GM23338 (cell line): ENCODE measurements at regions not wholly inside any gene's neighbourhood (a gene's known extent, or its start where the extent isn't known, plus 50 kb on each side); places are given as distances from the start of the nearest gene placed in this dataset.

Experiments
- ATAC-seq: fragments of 200-7000 bp; cut with Tn5 transposase; 3 replicates; pipeline ENCODE4 v1.9.1; 2020
- DNase-seq: peaks from one replicate; pipeline ENCODE4 v3.0.0-alpha.2; 2015; ENCODE audit warnings: low spot score
- H2AFZ ChIP-seq: fragments of 200-600 bp; sonication (generic); 2 replicates; pipeline ENCODE4 v1.8.0; 2016; ENCODE audit warnings: antibody characterized with exemption, mild to moderate bottlenecking, moderate library complexity
- H3F3A ChIP-seq: fragments of 200-600 bp; sonication (generic); replicated peaks from 2 replicates; pipeline ENCODE4 v1.8.0; 2017; ENCODE audit warnings: antibody characterized with exemption, mixed run types, low read depth
- H3K27ac ChIP-seq: fragments of 200-600 bp; sonication (generic); 2 replicates; pipeline ENCODE4 v1.6.1; 2016; ENCODE audit warnings: low read depth
- H3K27me3 ChIP-seq: fragments of 200-600 bp; sonication (generic); 2 replicates; pipeline ENCODE4 v1.8.0; 2016; ENCODE audit warnings: mild to moderate bottlenecking, mixed run types, moderate library complexity; ENCODE audit not compliant: insufficient read depth
- H3K36me3 ChIP-seq: fragments of 200-600 bp; sonication (generic); 2 replicates; pipeline ENCODE4 v1.8.0; 2016; ENCODE audit warnings: mild to moderate bottlenecking; ENCODE audit not compliant: insufficient read depth
- H3K4me1 ChIP-seq: fragments of 200-600 bp; sonication (generic); 2 replicates; pipeline ENCODE4 v1.8.0; 2016; ENCODE audit warnings: mild to moderate bottlenecking, moderate library complexity; ENCODE audit not compliant: insufficient read depth
- H3K4me2 ChIP-seq: fragments of 200-600 bp; sonication (generic); 2 replicates; pipeline ENCODE4 v1.7.1; 2017; ENCODE audit warnings: mixed run types
- H3K4me3 ChIP-seq: fragments of 200-600 bp; sonication (generic); 2 replicates; pipeline ENCODE4 v1.6.1; 2016; ENCODE audit warnings: mixed run types
- H3K79me2 ChIP-seq: fragments of 200-600 bp; sonication (generic); replicated peaks from 2 replicates; pipeline ENCODE4 v1.8.0; 2017; ENCODE audit warnings: mild to moderate bottlenecking; ENCODE audit not compliant: insufficient read depth
- H3K9me2 ChIP-seq: fragments of 200-600 bp; sonication (generic); 2 replicates; pipeline ENCODE4 v1.8.0; 2017; ENCODE audit not compliant: insufficient read depth
- H4K20me1 ChIP-seq: fragments of 200-600 bp; sonication (generic); replicated peaks from 2 replicates; pipeline ENCODE4 v1.8.0; 2017; ENCODE audit warnings: mild to moderate bottlenecking; ENCODE audit not compliant: insufficient read depth
- H3K27ac Mint-ChIP-seq: 2 replicates; pipeline ENCODE4 v1.8.0; 2020; ENCODE audit warnings: inconsistent platforms, mild to moderate bottlenecking, moderate library complexity, mixed read lengths
- H3K27me3 Mint-ChIP-seq: 3 replicates; pipeline ENCODE4 v1.8.0; 2022; ENCODE audit warnings: low read depth, mild to moderate bottlenecking, moderate library complexity, mixed read lengths, inconsistent platforms; ENCODE audit not compliant: insufficient read depth, poor library complexity
- H3K36me3 Mint-ChIP-seq: 3 replicates; pipeline ENCODE4 v1.8.0; 2021; ENCODE audit warnings: low read depth, mild to moderate bottlenecking, inconsistent platforms, moderate library complexity, mixed read lengths
- H3K4me1 Mint-ChIP-seq: 3 replicates; pipeline ENCODE4 v1.8.0; 2020; ENCODE audit warnings: mild to moderate bottlenecking, inconsistent platforms, mixed read lengths
- H3K4me3 Mint-ChIP-seq: 3 replicates; pipeline ENCODE4 v1.8.0; 2021; ENCODE audit warnings: moderate library complexity, mild to moderate bottlenecking, inconsistent platforms, mixed read lengths
- H3K9me3 Mint-ChIP-seq: 3 replicates; pipeline ENCODE4 v1.8.0; 2020; ENCODE audit warnings: moderate library complexity, mild to moderate bottlenecking, inconsistent platforms, mixed read lengths
- CTCF ChIP-seq, 2 experiments: fragments of 200-600 bp in 1 of 2; sonication (generic) in 1 of 2; conservative IDR thresholded peaks; 2 replicates each; pipeline versions ENCODE4 v1.5.1 to v1.6.1; 2016 to 2017; ENCODE audit warnings: antibody characterized with exemption in 2 of 2, low read depth in 2 of 2, mild to moderate bottlenecking in 2 of 2, moderate library complexity in 1 of 2
- ETS1 ChIP-seq: IDR thresholded peaks from 2 replicates; pipeline ENCODE4 v1.6.1; 2016; ENCODE audit warnings: antibody characterized with exemption
- EZH2 ChIP-seq: fragments of 200-600 bp; sonication (generic); IDR thresholded peaks from one replicate; pipeline ENCODE4 v1.8.0; 2017; ENCODE audit warnings: antibody characterized with exemption, mild to moderate bottlenecking, low read depth; ENCODE audit not compliant: unreplicated experiment
- JUNB ChIP-seq: IDR thresholded peaks from one replicate; pipeline ENCODE4 v1.6.1; 2016; ENCODE audit warnings: antibody characterized with exemption; ENCODE audit not compliant: unreplicated experiment
- POLR2AphosphoS5 ChIP-seq: IDR thresholded peaks from 2 replicates; pipeline ENCODE4 v1.6.1; 2016; ENCODE audit warnings: antibody characterized with exemption, low read depth
- REST ChIP-seq: IDR thresholded peaks from one replicate; pipeline ENCODE4 v1.6.1; 2018; ENCODE audit warnings: antibody characterized with exemption; ENCODE audit not compliant: unreplicated experiment
- ZNF331 ChIP-seq: fragments of 250-450 bp; sonication (Bioruptor Pico); IDR thresholded peaks from 2 replicates; pipeline ENCODE4 v1.5.0; 2020; ENCODE audit warnings: low read depth, mild to moderate bottlenecking, moderate library complexity
- ZNF462 ChIP-seq: fragments of 250-450 bp; sonication (Bioruptor Pico); IDR thresholded peaks from 2 replicates; pipeline ENCODE4 v1.5.0; 2020; ENCODE audit warnings: mild to moderate bottlenecking, moderate library complexity

- TF ChIP-seq REST: no peak
- TF ChIP-seq ETS1: no peak
- TF ChIP-seq EZH2: no peak
Observed at GRCh38 chr11:121968638-121969037, 147.4 kb downstream of the BLID start (continued).

GRCh38 chr11:121967131-121967704, 148.8 kb downstream of the BLID start:
- H3K79me2 ChIP-seq: no peaks in the 10 kb centered on the region
- Mint-ChIP-seq H3K4me3 (no peak overlapping the region), H3K27me3 (peaks cover 3% of the 10 kb centered on the region), H3K9me3 (peaks cover 3% of the 10 kb centered on the region; the same call in 1 of the 3 replicates), H3K27ac (no peak overlapping the region), H3K4me1 (peaks cover 16% of the 10 kb centered on the region), H3K36me3 (no peaks in the 10 kb centered on the region)
- no peaks in the 10 kb centered on the region for H4K20me1 ChIP-seq
- peak overlapping the region; percentile 88 for H2AFZ ChIP-seq
- no peak overlapping the region for H3K4me2 ChIP-seq
- peaks cover 9% of the 10 kb centered on the region; the same call in 1 of the 2 replicates for H3K9me2 ChIP-seq
- ATAC-seq (no peak), DNase-seq (no peak)
- H3F3A ChIP-seq: no peaks in the 10 kb centered on the region
- H3K27me3 ChIP-seq: no peaks in the 10 kb centered on the region
- H3K27ac ChIP-seq: no peak overlapping the region
- peaks cover 8% of the 10 kb centered on the region for H3K4me1 ChIP-seq
- no peaks in the 10 kb centered on the region for H3K36me3 ChIP-seq
- H3K4me3 ChIP-seq: no peak overlapping the region
- no peak for TF ChIP-seq REST
- no peak for TF ChIP-seq CTCF (conservative IDR thresholded peaks at IDR 0.05; ENCODE audit: low read depth in 2 of 2)
- TF ChIP-seq JUNB: no peak
- no peak for TF ChIP-seq ZNF331
- TF ChIP-seq POLR2AphosphoS5: no peak
- no peak for TF ChIP-seq ZNF462 (CRISPR knock-in tag)
